A673 (cell line): ENCODE measurements at regions not wholly inside any gene's neighbourhood (a gene's known extent, or its start where the extent isn't known, plus 50 kb on each side); places are given as distances from the start of the nearest gene placed in this dataset.

Experiments used
- CTCF ChIP-seq: fragments of 300-800, 200-600 bp; sonication (generic); conservative IDR thresholded peaks from 2 replicates; pipeline ENCODE4 v1.5.1; 2017; ENCODE audit warnings: low read depth, mild to moderate bottlenecking, antibody characterized with exemption, low read length, moderate library complexity, mixed read lengths
- EZH2 ChIP-seq: fragments of 200-600 bp; sonication (generic); IDR thresholded peaks from 2 replicates; pipeline ENCODE4 v1.6.1; 2017; ENCODE audit warnings: borderline replicate concordance, low read depth, mild to moderate bottlenecking, mixed read lengths, antibody characterized with exemption, low read length; ENCODE audit not compliant: poor library complexity, severe bottlenecking

- TF ChIP-seq CTCF, result no peak
- TF ChIP-seq EZH2, result no peak
Observed at GRCh38 chr10:31172925-31173324, 141.3 kb upstream of the ZNF438 start.
